ENCODE measurements at regions not wholly inside any gene's neighbourhood (a gene's known extent, or its start where the extent isn't known, plus 50 kb on each side); places are given as distances from the start of the nearest gene placed in this dataset.

DNA sequence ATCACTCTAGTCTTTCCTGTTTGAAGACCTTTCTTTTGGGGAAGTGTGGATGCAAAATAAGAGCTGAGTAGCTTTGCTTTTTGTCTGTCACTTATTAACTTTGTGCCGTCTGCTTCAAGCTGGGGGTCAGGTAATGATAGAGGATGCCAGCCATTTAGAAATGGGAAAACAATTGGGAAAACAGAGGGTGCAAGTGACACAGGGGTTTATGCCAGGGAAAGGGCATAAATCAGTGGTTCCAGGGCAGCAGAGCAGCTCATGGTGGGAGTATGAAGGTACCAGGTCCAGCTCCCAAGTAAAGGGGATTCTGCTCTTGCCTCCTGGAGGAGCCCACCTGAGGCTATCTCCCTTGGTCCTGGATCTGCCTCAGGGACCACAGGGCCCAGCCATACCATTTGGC, 91.9 kb upstream of the GPR50 start:
- no peak overlapping the region for H3K23ac ChIP-seq (ENCODE audit: insufficient read length, low read depth, low read length)
- H3K9ac ChIP-seq (ENCODE audit: extremely low read depth, insufficient read length, low read length): no peak overlapping the region
- no peak overlapping the region for H4K8ac ChIP-seq (replicated peaks; ENCODE audit: insufficient read length, low read depth, low read length)
- H4K91ac ChIP-seq (ENCODE audit: insufficient read length, low read depth, low read length): no peak overlapping the region
- H2AFZ ChIP-seq (ENCODE audit: low read length): no peak overlapping the region
- peaks cover 4 to 12% of the 10 kb centered on the region in 2 experiments; a peak in 3 of 4 replicates for H3K4me1 Mint-ChIP-seq
- H3K36me3 Mint-ChIP-seq (ENCODE audit: insufficient read depth in 1 of 3, low read depth in 3 of 3): no peaks in the 10 kb centered on the region; a peak in 2 of 7 replicates
- no CpG with 5 or more reads among the region's 1 CpG for WGBS (ENCODE audit: extremely low coverage, insufficient read length, low lambda C conversion rate)
- H3K9me3 Mint-ChIP-seq: peaks cover 39 to 40% of the 10 kb centered on the region in 2 experiments
- H3K23me2 ChIP-seq (ENCODE audit: insufficient read length, low read depth, low read length, poor library complexity, severe bottlenecking): no peaks in the 10 kb centered on the region
- no peak overlapping the region for H3K14ac ChIP-seq (ENCODE audit: insufficient read depth, low read length)
- H3K27me3 ChIP-seq (ENCODE audit: insufficient read depth, low read length): no peaks in the 10 kb centered on the region; the same call in 1 of the 2 replicates
- no peak overlapping the region for H3K56ac ChIP-seq (ENCODE audit: insufficient read length, low read depth, low read length)
- no peak overlapping the region for H2BK120ac ChIP-seq (ENCODE audit: low read depth, low read length, poor library complexity, severe bottlenecking)
- H2BK15ac ChIP-seq (ENCODE audit: low read depth, low read length): no peak overlapping the region
- DNase-seq: no peak
- no peak overlapping the region for H3T11ph ChIP-seq (ENCODE audit: low read length)
- no peak overlapping the region for H3K27ac Mint-ChIP-seq
- H3K27me3 Mint-ChIP-seq (ENCODE audit: low read depth): peaks cover 36% of the 10 kb centered on the region
- no peak overlapping the region for H3K4me2 ChIP-seq (ENCODE audit: insufficient read depth, insufficient read length, low read length)
- no peaks in the 10 kb centered on the region for H3K4me1 ChIP-seq (ENCODE audit: insufficient read depth, low read length)
- TF ChIP-seq, protein P1, sequence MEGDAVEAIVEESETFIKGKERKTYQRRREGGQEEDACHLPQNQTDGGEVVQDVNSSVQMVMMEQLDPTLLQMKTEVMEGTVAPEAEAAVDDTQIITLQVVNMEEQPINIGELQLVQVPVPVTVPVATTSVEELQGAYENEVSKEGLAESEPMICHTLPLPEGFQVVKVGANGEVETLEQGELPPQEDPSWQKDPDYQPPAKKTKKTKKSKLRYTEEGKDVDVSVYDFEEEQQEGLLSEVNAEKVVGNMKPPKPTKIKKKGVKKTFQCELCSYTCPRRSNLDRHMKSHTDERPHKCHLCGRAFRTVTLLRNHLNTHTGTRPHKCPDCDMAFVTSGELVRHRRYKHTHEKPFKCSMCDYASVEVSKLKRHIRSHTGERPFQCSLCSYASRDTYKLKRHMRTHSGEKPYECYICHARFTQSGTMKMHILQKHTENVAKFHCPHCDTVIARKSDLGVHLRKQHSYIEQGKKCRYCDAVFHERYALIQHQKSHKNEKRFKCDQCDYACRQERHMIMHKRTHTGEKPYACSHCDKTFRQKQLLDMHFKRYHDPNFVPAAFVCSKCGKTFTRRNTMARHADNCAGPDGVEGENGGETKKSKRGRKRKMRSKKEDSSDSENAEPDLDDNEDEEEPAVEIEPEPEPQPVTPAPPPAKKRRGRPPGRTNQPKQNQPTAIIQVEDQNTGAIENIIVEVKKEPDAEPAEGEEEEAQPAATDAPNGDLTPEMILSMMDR (conservative IDR thresholded peaks at IDR 0.05): no peak
- no peak overlapping the region for H2BK20ac ChIP-seq (ENCODE audit: low read depth, low read length, poor library complexity, severe bottlenecking)
- H4K5ac ChIP-seq (ENCODE audit: insufficient read length, low read depth, low read length): no peak overlapping the region
- no peak overlapping the region for H2AK5ac ChIP-seq (ENCODE audit: insufficient read length, low read length)
- H3K79me2 ChIP-seq (ENCODE audit: insufficient read depth, low read length): no peaks in the 10 kb centered on the region
- H3K4me3 Mint-ChIP-seq: no peak overlapping the region
- H3K18ac ChIP-seq (ENCODE audit: insufficient read length, low read depth, low read length): no peak overlapping the region
- no peaks in the 10 kb centered on the region for H3K79me1 ChIP-seq (ENCODE audit: insufficient read depth, low read depth, low read length, poor library complexity, severe bottlenecking)
- H3K27ac ChIP-seq (ENCODE audit: insufficient read length, low read depth, low read length): no peak overlapping the region
- no peaks in the 10 kb centered on the region for H4K20me1 ChIP-seq (ENCODE audit: control insufficient read depth, insufficient read depth, insufficient read length)
- no peak overlapping the region for H3K4ac ChIP-seq (ENCODE audit: low read depth, low read length)
- H3K9me3 ChIP-seq (ENCODE audit: control insufficient read depth, low read depth, low read length): no peaks in the 10 kb centered on the region
- no peak overlapping the region for H2BK5ac ChIP-seq (ENCODE audit: insufficient read length, low read length)
- H2BK12ac ChIP-seq (ENCODE audit: insufficient read length, low read depth, low read length): no peak overlapping the region

Data from H9 (cell line).